ENCODE measurements at regions not wholly inside any gene's neighbourhood (a gene's known extent, or its start where the extent isn't known, plus 50 kb on each side); places are given as distances from the start of the nearest gene placed in this dataset.
A peak's percentile ranks its signal among the peaks of the same experiment; 100 is the strongest.

DNA sequence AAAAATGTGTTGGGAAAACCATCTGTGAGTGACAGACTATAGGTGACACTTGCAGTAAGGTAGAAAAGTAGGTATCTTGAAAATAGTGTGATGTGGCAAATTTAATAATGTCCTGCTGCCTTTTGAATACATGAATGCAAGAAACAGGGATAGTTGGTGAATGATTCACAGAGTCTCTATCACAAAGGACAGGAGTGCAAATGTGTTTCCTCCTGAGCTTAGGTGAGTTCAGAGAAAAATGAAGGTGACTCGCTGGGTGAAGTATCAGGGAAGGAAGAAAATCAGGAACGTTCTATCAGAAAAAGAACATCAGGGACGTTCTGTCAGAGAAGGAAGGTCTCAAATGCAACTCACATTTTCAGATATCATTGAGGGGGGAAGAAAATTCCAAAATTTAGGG, 557.8 kb upstream of the SLC35B3 start:
- Histone ChIP-seq H3K9me3 (peaks cover 0 to 6% (median 0%) of the 10 kb centered on the region in 8 donors), H3K27ac (no peak overlapping the region), H3K4me3 (no peak overlapping the region), H3K27me3 (replicated peaks in 1 of 7) (no peaks in the 10 kb centered on the region), H3K4me1 (no peaks in the 10 kb centered on the region), H3K36me3 (no peaks in the 10 kb centered on the region)
- 74 to 90% (median 81%) methylated on average over 3 of the region's 3 CpGs for WGBS, 5 donors
- intact Hi-C loops (cut with DNase I; ENCODE audit: low total_unique reads) = no loop called here
- DNase-seq = no peak
- TF ChIP-seq POLR2AphosphoS5 (IDR thresholded peaks at IDR 0.05) (no peak), POLR2A (IDR thresholded peaks at IDR 0.05) (no peak)
- TF ChIP-seq, protein P1, sequence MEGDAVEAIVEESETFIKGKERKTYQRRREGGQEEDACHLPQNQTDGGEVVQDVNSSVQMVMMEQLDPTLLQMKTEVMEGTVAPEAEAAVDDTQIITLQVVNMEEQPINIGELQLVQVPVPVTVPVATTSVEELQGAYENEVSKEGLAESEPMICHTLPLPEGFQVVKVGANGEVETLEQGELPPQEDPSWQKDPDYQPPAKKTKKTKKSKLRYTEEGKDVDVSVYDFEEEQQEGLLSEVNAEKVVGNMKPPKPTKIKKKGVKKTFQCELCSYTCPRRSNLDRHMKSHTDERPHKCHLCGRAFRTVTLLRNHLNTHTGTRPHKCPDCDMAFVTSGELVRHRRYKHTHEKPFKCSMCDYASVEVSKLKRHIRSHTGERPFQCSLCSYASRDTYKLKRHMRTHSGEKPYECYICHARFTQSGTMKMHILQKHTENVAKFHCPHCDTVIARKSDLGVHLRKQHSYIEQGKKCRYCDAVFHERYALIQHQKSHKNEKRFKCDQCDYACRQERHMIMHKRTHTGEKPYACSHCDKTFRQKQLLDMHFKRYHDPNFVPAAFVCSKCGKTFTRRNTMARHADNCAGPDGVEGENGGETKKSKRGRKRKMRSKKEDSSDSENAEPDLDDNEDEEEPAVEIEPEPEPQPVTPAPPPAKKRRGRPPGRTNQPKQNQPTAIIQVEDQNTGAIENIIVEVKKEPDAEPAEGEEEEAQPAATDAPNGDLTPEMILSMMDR (IDR thresholded peaks at IDR 0.05 in 8 of 11, conservative IDR thresholded peaks at IDR 0.05 in 3 of 11) = no peak

DNA sequence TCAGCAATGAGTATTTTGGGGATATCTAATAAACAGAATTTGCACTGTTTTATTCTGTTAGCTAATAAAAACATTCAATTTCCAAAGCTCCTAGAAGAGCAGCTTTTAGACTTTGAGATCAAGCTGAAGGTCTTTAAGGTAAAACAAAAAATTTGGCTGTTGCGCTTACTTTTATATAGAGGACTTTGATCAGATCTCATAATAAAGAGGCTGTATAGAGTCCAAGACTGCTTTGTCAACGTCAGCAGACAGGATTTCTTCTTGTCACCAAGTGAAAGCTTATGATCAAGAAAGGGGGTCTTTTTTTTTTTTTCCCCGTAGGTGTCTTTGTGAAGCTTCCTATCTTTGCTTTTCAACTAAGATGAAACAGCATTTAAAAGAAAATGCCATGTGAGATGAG, 556.5 kb upstream of the SLC35B3 start:
- Histone ChIP-seq H3K27me3 (replicated peaks in 1 of 7) (no peaks in the 10 kb centered on the region), H3K4me3 (no peak overlapping the region), H3K4me1 (no peaks in the 10 kb centered on the region), H3K9me3 (peaks cover 0 to 6% (median 0%) of the 10 kb centered on the region in 8 donors), H3K36me3 (no peaks in the 10 kb centered on the region), H3K27ac (no peak overlapping the region)
- no peak for DNase-seq
- 72 to 78% (median 74%) methylated on average over 3 of the region's 3 CpGs for WGBS, 5 donors
- intact Hi-C loops (cut with DNase I; ENCODE audit: low total_unique reads) = no loop called here
- TF ChIP-seq POLR2AphosphoS5 (IDR thresholded peaks at IDR 0.05) (no peak), POLR2A (IDR thresholded peaks at IDR 0.05) (no peak)
- TF ChIP-seq, protein P1 (IDR thresholded peaks at IDR 0.05 in 8 of 11, conservative IDR thresholded peaks at IDR 0.05 in 3 of 11) = no peak

DNA sequence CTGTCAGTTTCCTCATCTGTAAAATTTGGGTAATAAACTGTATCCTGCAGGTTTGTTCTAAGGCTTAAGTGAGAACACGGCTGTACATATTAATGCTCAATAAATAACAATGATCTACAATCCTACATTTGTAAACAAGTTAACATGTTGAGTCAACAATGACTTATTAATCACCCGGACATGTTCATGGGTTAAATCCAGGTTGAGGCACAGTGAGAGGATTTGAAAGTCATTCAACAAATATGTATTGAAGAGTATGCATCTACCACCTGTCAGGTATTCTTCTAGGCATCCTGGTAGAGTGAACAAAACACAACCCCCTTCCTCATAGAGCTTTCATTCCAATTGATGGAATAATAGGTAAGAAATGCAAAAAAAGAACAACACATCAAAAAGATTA, 554.7 kb upstream of the SLC35B3 start:
- 87 to 96% (median 93%) methylated on average over 2 of the region's 2 CpGs for WGBS, 5 donors
- no peak for DNase-seq
- no peaks in the 10 kb centered on the region for H3K36me3 ChIP-seq
- TF ChIP-seq POLR2A (IDR thresholded peaks at IDR 0.05) (no peak), POLR2AphosphoS5 (IDR thresholded peaks at IDR 0.05) (no peak)
- TF ChIP-seq, protein P1 (IDR thresholded peaks at IDR 0.05 in 8 of 11, conservative IDR thresholded peaks at IDR 0.05 in 3 of 11) = no peak
- no peak overlapping the region for H3K27ac ChIP-seq
- no peaks in the 10 kb centered on the region for H3K9me3 ChIP-seq
- no peaks in the 10 kb centered on the region for H3K4me1 ChIP-seq
- H3K27me3 ChIP-seq (replicated peaks in 1 of 7) = peaks cover 0 to 7% (median 0%) of the 10 kb centered on the region in 7 donors
- no peak overlapping the region for H3K4me3 ChIP-seq
- intact Hi-C loops (cut with DNase I; ENCODE audit: low total_unique reads) = no loop called here

DNA sequence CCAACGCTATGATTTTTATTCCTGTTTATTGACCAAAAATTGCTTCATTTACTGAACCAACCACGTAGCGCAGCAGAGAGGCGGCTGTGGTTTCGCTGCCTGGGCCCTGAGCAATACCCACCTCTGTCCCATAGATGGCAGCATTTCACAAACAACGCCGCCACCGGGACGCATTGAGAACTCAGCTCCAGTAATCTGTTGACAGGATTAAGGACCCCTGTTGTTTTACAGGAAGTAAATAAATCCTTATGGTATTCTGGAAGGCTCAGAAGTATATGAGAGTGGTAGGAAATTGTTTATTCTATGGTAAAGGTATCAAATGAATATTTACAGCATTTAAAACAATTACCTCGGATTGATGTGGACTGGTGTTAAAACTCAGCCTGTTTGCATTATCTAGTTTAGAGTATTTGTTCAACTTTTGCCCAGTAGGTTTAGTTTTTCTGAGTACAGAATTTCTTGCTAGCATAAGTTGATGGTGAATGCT, 547.9 kb upstream of the SLC35B3 start:
- Histone ChIP-seq H3K27ac (no peak overlapping the region), H3K4me1 (peaks cover 0 to 6% (median 0%) of the 10 kb centered on the region in 6 donors), H3K36me3 (no peaks in the 10 kb centered on the region), H3K27me3 (replicated peaks in 1 of 7) (peaks cover 0 to 7% (median 0%) of the 10 kb centered on the region in 7 donors), H3K9me3 (no peaks in the 10 kb centered on the region), H3K4me3 (no peak overlapping the region)
- TF ChIP-seq POLR2A (IDR thresholded peaks at IDR 0.05) (no peak), POLR2AphosphoS5 (IDR thresholded peaks at IDR 0.05) (no peak)
- TF ChIP-seq, protein P1 (IDR thresholded peaks at IDR 0.05 in 8 of 11, conservative IDR thresholded peaks at IDR 0.05 in 3 of 11) = peak in 10 of 11 experiments; percentile 48 to 91 (median 85)
- intact Hi-C loops (cut with DNase I; ENCODE audit: low total_unique reads) = no loop called here
- peak; percentile 84 for DNase-seq
- 4 to 8% (median 5%) methylated on average over 10 of the region's 10 CpGs for WGBS, 5 donors

All from spleen (tissue), 11 donors.